GM19043 (cell line): ENCODE measurements at regions not wholly inside any gene's neighbourhood (a gene's known extent, or its start where the extent isn't known, plus 50 kb on each side); places are given as distances from the start of the nearest gene placed in this dataset.

ENCODE experiments used
- ATAC-seq: cut with Tn5 transposase; IDR thresholded peaks from one replicate; pipeline ENCODE4 v1.9.1; 2021; ENCODE audit warnings: low read depth; ENCODE audit not compliant: unreplicated experiment

DNA sequence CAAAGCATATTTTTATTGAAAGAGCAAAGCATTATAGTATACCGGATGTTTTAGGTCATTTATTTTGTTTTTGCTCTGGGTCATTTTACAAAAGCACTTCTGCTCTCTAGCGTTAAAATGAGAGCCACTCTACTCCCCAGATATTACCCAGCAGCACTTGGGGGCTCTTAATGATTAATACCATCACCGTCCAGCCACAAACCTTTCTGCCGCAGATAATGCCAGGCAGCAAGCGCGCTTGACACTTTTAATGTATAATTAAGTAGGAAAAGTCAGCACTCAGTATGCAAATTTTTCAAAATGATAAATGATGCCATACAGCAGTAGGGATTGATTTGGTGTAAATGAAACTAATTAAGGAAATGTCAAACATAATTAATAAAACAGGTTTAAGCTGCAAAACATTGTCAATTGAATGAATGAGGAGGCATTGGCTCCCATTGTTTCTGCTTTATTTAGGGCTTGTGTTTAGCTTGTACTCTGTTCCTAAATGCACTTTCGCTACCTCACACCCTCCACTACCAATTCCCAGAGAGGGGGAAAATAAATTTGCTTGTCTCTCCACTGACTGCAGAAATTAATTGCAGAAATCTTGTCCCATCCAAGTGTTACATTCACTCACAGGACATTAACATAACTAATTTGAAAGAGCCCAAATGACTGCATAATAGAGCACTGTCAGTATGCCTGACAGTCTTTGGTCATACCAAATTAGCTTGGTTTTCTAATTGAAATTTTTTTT, 358.8 kb upstream of the ARRDC3 start:
- no peak for ATAC-seq

DNA sequence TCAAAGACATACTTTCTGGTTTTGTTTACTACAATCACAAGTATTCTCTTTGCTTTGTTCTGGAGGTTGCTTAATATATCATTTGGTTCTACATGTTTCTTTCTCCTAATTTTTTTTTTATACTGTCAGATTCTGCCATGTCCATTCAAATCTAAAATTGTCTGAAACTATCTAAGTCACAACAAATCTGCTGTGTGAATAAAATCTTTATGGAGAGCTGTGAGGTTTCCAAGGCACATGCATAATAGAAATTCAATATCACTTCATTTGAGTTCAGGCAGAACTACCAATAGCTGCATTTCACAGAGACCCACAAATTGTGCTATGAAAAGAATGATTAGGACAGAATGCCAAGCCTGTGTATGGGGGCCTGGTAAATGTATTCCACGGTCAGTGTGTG, 346.9 kb upstream of the ARRDC3 start:
- no peak for ATAC-seq

DNA sequence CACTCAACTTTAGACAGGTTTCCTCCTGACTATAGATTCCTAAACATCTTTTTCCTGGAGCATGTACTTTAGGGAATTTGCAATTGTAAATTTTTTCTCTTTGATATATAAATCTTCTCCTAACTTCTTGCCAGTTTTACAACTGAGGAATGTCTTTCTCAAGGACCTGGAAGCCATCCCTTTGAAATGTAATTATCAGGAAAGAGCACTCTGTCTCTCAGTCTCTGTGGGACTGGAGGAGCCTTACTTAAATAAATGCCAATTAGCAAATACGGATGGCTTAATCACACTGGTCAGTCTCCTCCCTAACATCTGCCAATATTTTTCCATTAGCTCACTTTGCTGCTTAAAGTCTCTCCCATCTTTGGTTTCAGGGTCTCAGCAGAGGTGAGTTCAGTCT, 344.3 kb upstream of the ARRDC3 start:
- ATAC-seq, result no peak

DNA sequence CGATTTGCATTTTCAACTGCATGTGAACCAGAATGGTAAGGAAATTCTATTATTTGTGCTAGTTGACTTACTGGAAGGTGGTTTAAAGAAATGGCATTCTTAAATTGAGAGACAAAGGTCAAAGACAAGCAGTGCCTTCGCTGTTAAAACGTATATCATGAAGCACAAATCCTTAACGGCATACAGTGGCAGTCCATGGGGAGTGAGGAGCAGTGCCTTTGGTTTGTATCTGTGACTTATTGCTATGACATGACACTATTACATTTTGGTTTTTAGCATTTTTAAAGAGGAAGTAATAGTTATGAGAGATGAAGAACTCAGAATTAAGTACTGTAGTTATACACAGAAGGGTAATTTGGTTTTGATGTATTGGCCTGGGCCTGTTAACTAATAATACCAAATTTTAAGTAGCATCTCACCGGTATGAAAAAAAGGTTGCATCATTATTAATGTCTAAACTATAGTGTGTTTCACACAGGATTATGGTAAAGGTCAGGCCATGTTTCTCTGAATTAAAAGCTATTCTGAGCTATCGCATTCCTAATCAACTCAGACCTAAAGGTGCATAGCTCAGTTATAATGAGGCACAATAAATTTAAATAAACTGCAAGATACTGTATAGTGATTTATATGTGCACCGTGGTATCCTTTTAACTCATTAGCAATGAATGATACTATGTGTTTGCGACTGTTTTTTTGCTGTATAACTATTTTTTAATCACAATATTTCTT, 339.8 kb upstream of the ARRDC3 start:
- ATAC-seq, result no peak

DNA sequence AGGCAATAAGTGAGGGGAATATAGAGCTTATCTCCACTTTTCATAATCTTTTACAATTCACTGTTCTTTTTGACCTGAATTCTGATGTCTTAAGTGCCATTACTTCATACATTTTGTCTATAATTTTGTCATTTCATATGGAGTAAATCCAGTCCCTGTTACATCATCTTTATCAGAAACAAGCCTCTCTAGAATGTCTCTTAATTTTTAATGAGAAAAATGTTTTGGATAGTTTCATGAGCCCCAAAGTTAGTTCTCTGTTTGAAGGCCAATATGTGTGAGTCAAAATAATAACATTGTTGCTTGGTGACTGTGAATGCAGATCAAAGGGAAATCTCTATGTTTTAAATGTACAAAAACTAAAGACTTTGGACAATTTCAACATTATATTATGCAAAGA, 329.6 kb upstream of the ARRDC3 start:
- ATAC-seq, result no peak

DNA sequence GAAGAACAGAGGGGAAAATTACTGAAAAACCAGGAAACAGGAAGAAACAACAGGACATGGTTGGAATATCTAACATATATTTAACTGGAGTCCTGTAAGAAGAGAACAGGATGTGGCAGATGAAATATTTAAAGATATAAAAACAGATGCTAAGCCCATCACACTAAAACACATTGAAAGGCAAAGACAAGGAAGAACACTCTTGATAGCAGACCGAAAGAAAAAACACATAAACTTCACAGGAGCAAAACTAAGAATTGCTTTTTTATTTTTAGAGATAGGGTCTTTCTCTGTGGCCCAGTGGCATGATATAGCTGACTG, 324.4 kb upstream of the ARRDC3 start:
- no peak for ATAC-seq

DNA sequence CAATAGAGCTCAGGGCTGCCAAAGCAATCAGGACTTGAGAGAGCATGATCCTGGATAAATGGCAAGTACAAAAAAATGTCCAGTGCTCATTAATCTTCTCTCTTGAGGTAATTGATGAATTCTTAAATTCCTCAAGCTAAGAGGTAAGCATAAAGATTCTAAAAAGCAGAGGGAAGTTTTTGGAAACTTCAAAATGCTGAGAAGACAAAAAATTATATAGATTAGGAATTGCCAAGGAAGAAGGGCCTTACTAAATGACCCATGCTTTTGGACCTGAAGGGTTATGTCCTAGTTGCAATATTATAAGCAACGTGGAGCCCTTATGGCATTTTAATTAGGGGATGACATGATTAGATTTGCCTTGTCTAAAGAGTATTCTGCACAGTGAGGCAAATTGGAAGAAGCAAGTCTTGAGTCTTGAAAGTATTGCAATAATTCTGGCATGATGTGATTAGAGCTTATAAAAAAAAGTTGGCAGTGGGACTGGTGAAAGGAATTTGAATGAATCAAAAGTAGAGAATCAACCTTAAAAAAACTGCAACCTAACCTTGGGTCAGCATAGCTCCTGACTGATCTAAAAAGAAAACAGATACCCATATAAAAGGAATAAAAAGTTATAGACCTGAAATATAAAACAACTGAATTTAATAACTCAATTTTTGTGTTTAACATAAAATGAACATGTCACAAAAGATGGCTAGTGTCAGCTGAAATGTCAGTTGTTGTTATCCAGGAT, 323.8 kb upstream of the ARRDC3 start:
- ATAC-seq, result no peak

DNA sequence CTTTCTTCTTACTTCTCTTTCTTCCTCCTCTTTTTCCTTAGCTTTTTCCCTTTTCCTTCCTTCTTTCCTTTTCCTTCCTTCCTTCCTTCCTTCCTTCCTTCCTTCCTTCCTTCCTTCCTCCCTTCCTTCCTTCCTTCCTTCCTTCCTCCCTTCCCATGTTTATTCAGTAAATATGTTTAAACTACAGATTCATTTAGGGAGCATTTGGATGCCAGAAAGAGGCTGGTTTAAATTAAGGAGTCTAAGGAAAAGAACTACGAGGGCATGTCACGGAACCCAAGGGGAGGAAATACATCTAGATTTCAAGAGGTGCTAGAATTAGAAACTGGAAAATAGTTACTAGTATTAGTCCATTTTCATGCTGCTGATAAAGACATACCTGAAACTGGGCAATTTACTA, 320.0 kb upstream of the ARRDC3 start:
- no peak for ATAC-seq

DNA sequence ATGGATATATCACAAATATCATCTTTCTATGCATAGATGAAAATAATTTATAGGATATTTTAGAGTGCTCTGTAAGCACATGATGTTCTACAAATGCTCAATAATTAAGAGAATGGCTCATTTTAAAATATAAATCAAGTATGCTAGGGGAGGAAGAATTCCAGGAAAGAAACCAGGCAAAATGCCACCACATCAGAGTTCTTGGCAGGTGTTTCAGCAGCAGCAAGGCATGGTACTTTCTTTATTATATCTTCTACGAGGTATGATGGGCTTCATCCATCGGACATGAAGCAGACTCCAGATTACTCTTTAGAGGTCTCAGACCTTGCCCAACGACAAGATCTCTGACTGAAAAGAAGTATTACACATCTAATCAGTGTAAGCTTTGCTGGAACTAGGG, 316.3 kb upstream of the ARRDC3 start:
- ATAC-seq, result no peak

DNA sequence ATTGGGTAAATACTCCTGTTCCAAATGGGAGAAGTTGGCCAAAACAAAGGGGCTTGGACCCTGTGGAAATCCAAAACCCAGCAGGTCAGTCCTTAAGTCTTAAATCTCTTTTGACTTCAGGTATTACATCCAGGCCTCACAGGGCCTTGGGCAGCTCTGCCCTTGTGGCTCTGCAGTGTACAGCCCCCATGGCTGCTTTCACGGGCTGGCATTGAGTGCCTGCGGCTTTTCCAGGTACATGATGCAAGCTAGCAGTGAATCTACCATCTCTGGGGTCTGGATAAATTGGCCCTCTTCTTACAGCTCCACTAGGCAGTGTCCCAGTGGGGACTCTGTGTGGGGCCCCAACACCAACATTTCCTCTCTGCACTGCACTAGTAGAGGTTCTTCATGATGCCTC, 308.5 kb upstream of the ARRDC3 start:
- ATAC-seq, result no peak

DNA sequence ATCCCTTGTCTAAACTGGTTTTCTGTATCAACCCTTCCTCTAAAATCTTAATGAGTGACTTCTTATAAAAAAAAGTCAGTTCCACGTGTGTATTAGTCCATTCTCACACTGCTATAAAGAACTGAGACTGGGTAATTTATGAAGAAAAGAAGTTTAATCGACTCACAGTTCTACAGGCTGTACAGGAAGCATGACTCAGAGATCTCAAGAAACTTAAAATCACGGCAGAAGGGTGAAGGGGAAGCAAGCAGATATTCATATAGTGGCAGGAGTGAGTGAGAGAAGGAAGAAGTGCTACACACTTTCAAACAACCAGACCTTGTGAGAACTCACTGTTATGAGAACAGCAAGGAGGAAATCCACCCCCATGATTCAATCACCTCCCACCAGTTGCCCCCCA, 307.8 kb upstream of the ARRDC3 start:
- ATAC-seq, result no peak

DNA sequence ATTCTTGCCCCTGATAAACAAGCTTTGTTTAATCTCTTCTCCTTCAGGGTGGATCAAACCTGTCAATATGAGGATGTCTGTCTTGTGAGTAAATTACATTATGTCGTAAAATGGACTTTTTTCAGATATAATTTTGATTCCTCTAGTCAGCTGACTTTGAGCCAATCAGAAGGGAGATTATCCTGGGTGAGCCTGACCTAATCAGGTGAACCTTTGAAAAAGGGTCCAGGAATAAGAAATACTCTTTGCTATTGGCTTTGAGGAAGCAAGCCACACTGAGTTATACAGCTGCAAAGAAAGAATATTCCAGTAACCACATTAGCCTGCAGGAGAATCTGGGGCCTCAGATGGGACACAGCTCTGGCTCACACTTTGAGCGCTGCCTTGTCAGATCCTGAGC, 304.3 kb upstream of the ARRDC3 start:
- ATAC-seq, result no peak

DNA sequence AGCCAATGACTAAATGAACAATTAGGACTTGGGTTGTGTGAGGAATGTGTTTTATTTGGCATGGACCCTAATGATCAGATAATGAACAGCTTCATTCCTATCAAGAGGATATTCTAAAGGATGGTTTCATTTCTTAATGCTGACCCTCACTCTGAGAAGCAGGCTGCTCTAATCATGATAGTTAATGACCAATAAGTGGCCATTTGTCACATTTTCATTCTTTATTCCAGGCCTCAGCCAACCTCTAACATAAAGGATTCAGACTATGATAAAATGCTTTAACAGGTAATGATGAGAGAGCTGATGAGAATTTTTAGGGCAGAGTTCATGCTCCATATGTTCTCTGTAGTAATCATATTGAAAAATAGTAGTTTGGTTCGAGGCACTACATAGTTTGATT, 301.5 kb upstream of the ARRDC3 start:
- no peak for ATAC-seq

DNA sequence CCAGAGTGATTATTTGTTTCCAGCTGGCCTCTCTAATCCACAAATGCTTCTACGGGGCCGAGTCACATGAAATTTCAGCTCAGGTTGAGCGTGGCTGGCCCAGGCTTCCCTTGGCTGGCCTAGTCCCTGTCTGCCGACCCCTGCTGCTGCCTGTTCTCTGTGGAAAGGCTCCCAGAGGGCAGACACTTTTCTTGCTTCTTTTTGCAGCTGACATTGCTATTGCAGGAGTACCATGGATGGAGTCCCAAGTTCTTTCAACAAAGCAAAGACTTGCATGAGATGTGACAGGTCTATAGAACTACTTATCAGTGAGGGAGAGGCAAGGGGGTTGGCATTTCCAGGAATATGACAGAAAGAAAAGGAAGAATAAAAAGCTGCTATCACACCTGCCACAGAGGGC, 287.4 kb upstream of the ARRDC3 start:
- ATAC-seq, result no peak

DNA sequence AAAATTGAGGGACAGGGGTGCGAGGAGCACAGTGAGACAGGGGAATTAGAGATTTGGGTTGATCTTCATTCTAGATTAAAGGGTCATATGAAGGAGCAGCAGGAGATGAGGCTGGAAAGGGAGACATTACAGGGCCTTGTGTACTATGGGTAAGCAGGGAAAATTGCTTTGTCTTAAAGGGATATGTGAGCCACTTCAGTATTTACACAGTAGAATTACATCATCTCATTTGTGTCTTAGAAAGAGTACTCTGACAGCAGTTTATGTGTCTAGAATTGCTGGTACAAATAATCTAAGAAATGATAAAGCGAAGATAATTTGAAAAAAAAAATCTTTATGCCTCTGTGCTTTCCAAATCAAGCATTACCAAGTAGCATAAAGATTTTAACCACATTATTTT, 287.0 kb upstream of the ARRDC3 start:
- no peak for ATAC-seq

DNA sequence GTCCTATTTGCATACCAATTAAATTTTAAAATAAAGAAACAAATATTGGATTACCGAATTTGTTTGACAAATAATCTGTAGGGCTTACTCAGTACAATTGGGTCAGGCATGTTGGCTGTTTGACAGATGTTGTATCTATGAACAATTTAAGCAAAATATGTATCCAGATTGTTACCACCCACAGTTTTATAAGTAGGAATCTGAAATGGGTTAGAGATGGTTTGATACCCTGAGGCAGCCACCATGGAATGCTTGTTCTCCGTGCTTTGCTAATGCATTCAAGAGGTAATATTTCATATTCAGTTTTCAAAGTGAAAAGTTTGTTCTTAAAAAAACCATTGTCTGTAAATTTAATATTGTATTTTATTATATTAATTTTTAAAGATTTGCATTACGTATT, 285.1 kb upstream of the ARRDC3 start:
- ATAC-seq, result no peak

DNA sequence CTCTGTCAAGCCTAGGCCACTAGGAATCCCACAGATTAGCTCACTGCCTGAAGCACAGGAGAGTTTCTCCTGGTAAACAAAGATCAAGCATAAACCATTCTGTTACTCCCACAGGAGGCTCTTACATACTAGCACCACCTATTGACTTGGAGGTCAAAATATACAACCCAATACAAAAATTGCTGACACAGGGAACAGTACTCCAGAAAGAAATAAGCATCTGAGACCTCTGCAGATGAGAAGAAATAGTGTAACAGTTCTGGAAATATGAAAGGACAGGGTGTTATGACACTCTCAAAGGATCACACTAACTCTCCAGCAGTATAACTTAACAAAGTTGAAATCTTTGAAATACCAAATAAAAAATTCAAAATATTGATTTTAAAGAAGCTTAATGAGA, 269.6 kb upstream of the ARRDC3 start:
- no peak for ATAC-seq

DNA sequence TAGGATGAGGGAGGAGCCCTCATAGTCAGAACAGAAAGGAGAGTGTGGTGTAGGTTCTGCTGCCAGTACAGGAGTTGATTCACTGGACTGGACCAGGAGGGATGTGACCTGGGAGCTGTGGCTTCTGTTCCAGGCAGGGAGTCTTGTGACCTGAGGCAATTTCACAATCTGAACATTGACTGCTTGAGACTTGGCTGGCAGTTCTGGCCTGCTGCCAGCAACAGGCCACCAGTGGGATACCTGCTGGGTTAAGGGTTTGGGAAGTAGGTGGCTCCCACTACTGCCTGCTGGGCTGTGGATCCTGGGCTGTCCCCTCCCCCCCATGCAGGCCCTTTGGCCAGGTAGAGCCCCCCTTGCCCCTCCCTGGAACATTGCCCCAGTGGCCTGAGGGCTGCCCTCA, 268.6 kb upstream of the ARRDC3 start:
- no peak for ATAC-seq

DNA sequence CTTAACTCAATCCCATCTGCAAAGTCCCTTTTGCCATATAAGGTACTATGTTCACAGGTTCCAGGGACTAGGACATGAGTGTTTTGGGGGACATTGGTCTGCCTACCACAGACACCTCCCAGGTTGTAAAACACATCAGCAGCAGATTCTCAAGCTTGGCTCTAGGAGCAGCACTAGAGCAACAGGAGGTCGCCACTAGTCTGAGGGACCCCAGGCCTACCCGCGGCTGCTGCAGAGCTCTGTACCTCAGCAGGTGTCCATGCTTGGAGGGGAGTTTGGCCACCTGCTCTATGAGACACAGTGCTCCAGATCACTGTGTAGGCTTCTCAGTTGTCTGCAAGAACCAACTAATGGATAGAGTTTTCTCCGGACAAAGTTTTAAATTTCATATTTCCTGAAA, 262.2 kb upstream of the ARRDC3 start:
- no peak for ATAC-seq

DNA sequence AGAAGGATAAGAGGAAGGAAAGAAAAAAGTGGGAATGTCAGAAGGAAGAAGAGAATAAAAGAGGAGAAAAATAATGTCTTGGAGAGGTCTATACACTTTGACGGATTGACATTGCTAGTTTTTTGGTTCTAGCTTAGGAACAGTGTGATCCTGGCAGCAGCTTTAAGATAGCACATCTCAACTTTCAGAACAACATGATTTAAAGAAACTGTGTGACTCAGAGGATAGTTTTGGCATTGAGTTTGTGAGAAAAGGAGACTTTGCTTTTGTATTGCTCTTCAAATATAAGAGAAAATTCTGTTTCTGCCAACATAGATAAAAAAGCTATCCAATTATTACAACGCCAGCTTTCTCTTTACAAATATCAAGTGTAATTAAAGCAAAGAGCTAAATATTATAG, 260.7 kb upstream of the ARRDC3 start:
- no peak for ATAC-seq

DNA sequence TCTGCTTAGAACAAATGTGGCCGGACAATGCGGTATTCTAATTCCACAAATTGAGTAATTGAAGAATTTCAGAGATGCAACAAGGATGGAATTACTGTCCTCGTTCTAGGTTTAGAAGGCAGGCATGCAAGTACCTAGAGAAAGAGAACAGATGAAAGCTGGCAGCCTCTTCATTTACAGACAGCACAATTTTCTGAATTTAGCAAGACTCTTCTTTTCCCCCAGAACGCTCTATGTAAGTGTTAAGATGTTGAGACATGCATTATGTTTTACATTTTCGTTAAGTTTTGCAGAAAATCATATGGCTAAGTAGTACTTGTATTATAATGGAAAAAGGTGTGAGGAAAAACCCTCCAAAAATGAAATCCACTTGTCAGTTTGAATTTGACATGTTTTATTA, 259.5 kb upstream of the ARRDC3 start:
- ATAC-seq, result no peak
